Endothelial cell of umbilical vein (primary cell): ENCODE measurements at regions not wholly inside any gene's neighbourhood (a gene's known extent, or its start where the extent isn't known, plus 50 kb on each side); places are given as distances from the start of the nearest gene placed in this dataset.
"Not testable (repeated sequence)": the region's sequence is repeated elsewhere in the genome, so short reads cannot be mapped to it uniquely, and the experiment has no call there.

Source experiments
- BruUV-seq: library from RNA; stranded (reverse); fragments of 400-500 nt; replicated peaks from 2 replicates; lab custom pipeline; 2021; lab: Mats Ljungman, UMichigan
- CTCF ChIA-PET: fragments of 300-600, 350-600 bp; sonication (Branson Sonifier 250); formaldehyde crosslinking; loops from one replicate; lab custom pipeline; 2021; ENCODE audit warnings: antibody characterized with exemption, inconsistent platforms; lab: Charles Lee
- POLR2A ChIA-PET: fragments of 300-600, 350-600 bp; sonication (Branson Sonifier 250); formaldehyde crosslinking; loops from one replicate; lab custom pipeline; 2021; ENCODE audit warnings: antibody characterized with exemption, inconsistent platforms; lab: Charles Lee
- DNase-seq: peaks from one replicate; pipeline ENCODE4 v3.0.0-alpha.2; 2011; ENCODE audit warnings: low read depth, low spot score
- FAIRE-seq: peaks from 2 replicates; lab custom pipeline; 2011; peaks lifted over from hg19 to GRCh38; lab: Jason Lieb, UNC
- H2AFZ ChIP-seq: 2 replicates; pipeline ENCODE4 v1.6.0; 2012; ENCODE audit warnings: low read depth, low read length, control low read depth, inconsistent platforms
- H3K27ac ChIP-seq: 2 replicates; pipeline ENCODE4 v1.5.1; 2011; ENCODE audit warnings: low read depth, mild to moderate bottlenecking, control low read depth, low read length, moderate library complexity; ENCODE audit not compliant: insufficient read depth
- H3K27me3 ChIP-seq, 2 experiments: 2 replicates each; pipeline versions ENCODE4 v1.6.0 to v1.6.1; 2011; ENCODE audit warnings: low read length in 2 of 2, mixed read lengths in 1 of 2; ENCODE audit not compliant: control insufficient read depth in 2 of 2, insufficient read depth in 2 of 2
- H3K36me3 ChIP-seq, 2 experiments: 2 replicates in 1 of 2; 3 replicates in 1 of 2; pipeline ENCODE4 v1.5.1; 2011; ENCODE audit warnings: low read length in 2 of 2, mild to moderate bottlenecking in 1 of 2, moderate library complexity in 1 of 2; ENCODE audit not compliant: control insufficient read depth in 2 of 2, insufficient read depth in 2 of 2; ENCODE audit errors: extremely low read depth in 1 of 2
- H3K4me1 ChIP-seq: 3 replicates; pipeline ENCODE4 v1.5.1; 2011; ENCODE audit warnings: mild to moderate bottlenecking, low read length; ENCODE audit not compliant: control insufficient read depth, insufficient read depth; ENCODE audit errors: extremely low read depth
- H3K4me2 ChIP-seq: 2 replicates; pipeline ENCODE4 v1.6.1; 2011; ENCODE audit warnings: low read length, control low read depth, mixed read lengths; ENCODE audit not compliant: insufficient read depth
- H3K4me3 ChIP-seq, 3 experiments: fragments of 200-600 bp in 1 of 3; sonication (generic), shearing (Covaris generic) in 1 of 3; replicated peaks in 1 of 3; 2 replicates each; pipeline ENCODE4 v1.5.1; 2011 to 2016; ENCODE audit warnings: control low read depth in 3 of 3, low read length in 3 of 3, mild to moderate bottlenecking in 2 of 3, inconsistent platforms in 1 of 3, low read depth in 1 of 3, moderate library complexity in 1 of 3; ENCODE audit not compliant: insufficient read depth in 1 of 3
- H3K79me2 ChIP-seq: 2 replicates; pipeline ENCODE4 v1.6.0; 2012; ENCODE audit warnings: low read length, inconsistent platforms; ENCODE audit not compliant: control insufficient read depth, insufficient read depth
- H3K9ac ChIP-seq: replicated peaks from 2 replicates; pipeline ENCODE3; 2011; ENCODE audit warnings: low read length, control low read depth; ENCODE audit not compliant: insufficient read depth; ENCODE audit errors: extremely low read depth
- H3K9me1 ChIP-seq: replicated peaks from 3 replicates; pipeline ENCODE4 v1.6.0; 2011; ENCODE audit warnings: mild to moderate bottlenecking, low read length; ENCODE audit not compliant: control insufficient read depth, insufficient read depth; ENCODE audit errors: extremely low read depth
- H3K9me3 ChIP-seq: replicated peaks from 2 replicates; pipeline ENCODE4 v1.5.1; 2012; ENCODE audit warnings: low read length, inconsistent platforms; ENCODE audit not compliant: control insufficient read depth, insufficient read depth
- H4K20me1 ChIP-seq: replicated peaks from 2 replicates; pipeline ENCODE3; 2011; ENCODE audit warnings: mild to moderate bottlenecking, low read length; ENCODE audit not compliant: control insufficient read depth, insufficient read depth; ENCODE audit errors: extremely low read depth
- dilution Hi-C: fragments of 300-500 bp; cut with MboI; formaldehyde crosslinking; loops from one replicate; pipeline ENCODE4 v1.15.0; 2019; ENCODE audit warnings: low sequenced_read_pairs; ENCODE audit not compliant: extremely low pct_ligation_motif_present
- intact Hi-C: fragments of 100-400 bp; cut with micrococcal nuclease; formaldehyde crosslinking; loops from one replicate; pipeline ENCODE4 v1.10.0; 2022

GRCh38 chr15:24426286-24427054, 249.1 kb upstream of the NPAP1 start:
- H3K9me1 ChIP-seq, H3K36me3 ChIP-seq, intact Hi-C loops, H3K27me3 ChIP-seq, DNase-seq, H3K9me3 ChIP-seq, H2AFZ ChIP-seq, H3K4me1 ChIP-seq, H4K20me1 ChIP-seq, FAIRE-seq, BruUV-seq, H3K79me2 ChIP-seq, H3K9ac ChIP-seq, CTCF ChIA-PET, H3K27ac ChIP-seq, dilution Hi-C loops, H3K4me2 ChIP-seq, POLR2A ChIA-PET, H3K4me3 ChIP-seq: not testable (repeated sequence)

- dilution Hi-C loops, H3K9ac ChIP-seq, BruUV-seq, intact Hi-C loops, DNase-seq, H3K4me2 ChIP-seq, H2AFZ ChIP-seq, FAIRE-seq, H3K27me3 ChIP-seq, H3K4me3 ChIP-seq, H3K9me1 ChIP-seq, POLR2A ChIA-PET, H3K4me1 ChIP-seq, H3K79me2 ChIP-seq, CTCF ChIA-PET, H4K20me1 ChIP-seq, H3K9me3 ChIP-seq, H3K36me3 ChIP-seq, H3K27ac ChIP-seq: not testable (repeated sequence)
These were observed 248.5 kb upstream of the NPAP1 start for GRCh38 chr15:24427055-24427400.

- CTCF ChIA-PET: not testable (repeated sequence)
These were observed 240.3 kb upstream of the NPAP1 start for GRCh38 chr15:24435075-24435820.

GRCh38 chr15:24437270-24437669, 238.3 kb upstream of the NPAP1 start:
- H3K36me3 ChIP-seq, H3K9me1 ChIP-seq, H3K4me3 ChIP-seq, H3K4me2 ChIP-seq, H3K27ac ChIP-seq, POLR2A ChIA-PET, H4K20me1 ChIP-seq, dilution Hi-C loops, CTCF ChIA-PET, intact Hi-C loops, H3K4me1 ChIP-seq, H3K9me3 ChIP-seq, BruUV-seq, H3K79me2 ChIP-seq, H3K9ac ChIP-seq, H2AFZ ChIP-seq, H3K27me3 ChIP-seq, DNase-seq, FAIRE-seq: not testable (repeated sequence)

More at GRCh38 chr15:24435075-24435820, 240.3 kb upstream of the NPAP1 start:
- DNase-seq, H3K36me3 ChIP-seq, dilution Hi-C loops, H3K4me3 ChIP-seq, H4K20me1 ChIP-seq, H3K4me1 ChIP-seq, BruUV-seq, H3K4me2 ChIP-seq, H3K9ac ChIP-seq, H3K79me2 ChIP-seq, H3K27me3 ChIP-seq, H2AFZ ChIP-seq, H3K27ac ChIP-seq, POLR2A ChIA-PET, H3K9me1 ChIP-seq, H3K9me3 ChIP-seq, intact Hi-C loops, FAIRE-seq: not testable (repeated sequence)
